C4-2B (cell line): ENCODE measurements at regions not wholly inside any gene's neighbourhood (a gene's known extent, or its start where the extent isn't known, plus 50 kb on each side); places are given as distances from the start of the nearest gene placed in this dataset.

Experiments used
- H3K27ac ChIP-seq: fragments of 450-650 bp; 2 replicates; pipeline ENCODE4 v1.5.1; 2017
- CTCF ChIP-seq: fragments of 450-650 bp; conservative IDR thresholded peaks from 2 replicates; pipeline ENCODE4 v1.5.1; 2017; ENCODE audit warnings: mild to moderate bottlenecking
- ZFX ChIP-seq: fragments of 450-650 bp; IDR thresholded peaks from 2 replicates; pipeline ENCODE4 v1.6.1; 2017

- no peak overlapping the region for H3K27ac ChIP-seq
- no peak for TF ChIP-seq ZFX
- no peak for TF ChIP-seq CTCF
These were observed 318.1 kb upstream of the SGCD start for GRCh38 chr5:156008844-156009243.

GRCh38 chr5:156009583-156009982, 317.4 kb upstream of the SGCD start:
- TF ChIP-seq CTCF (no peak), ZFX (no peak)
- no peak overlapping the region for H3K27ac ChIP-seq

GRCh38 chr5:156015137-156015536, 311.8 kb upstream of the SGCD start:
- TF ChIP-seq CTCF = peak; percentile 17; the same call in 1 of the 2 replicates
- no peak for TF ChIP-seq ZFX
- no peak overlapping the region for H3K27ac ChIP-seq

- TF ChIP-seq CTCF = no peak
- TF ChIP-seq ZFX = no peak
- H3K27ac ChIP-seq = no peak overlapping the region
These were observed 307.8 kb upstream of the SGCD start for GRCh38 chr5:156019130-156019529.

GRCh38 chr5:156019571-156020180, 307.3 kb upstream of the SGCD start:
- TF ChIP-seq ZFX (no peak), CTCF (no peak)
- H3K27ac ChIP-seq = no peak overlapping the region

- H3K27ac ChIP-seq = no peak overlapping the region
- no peak for TF ChIP-seq ZFX
These were observed 306.3 kb upstream of the SGCD start for GRCh38 chr5:156020647-156021046.

GRCh38 chr5:156021866-156022265, 305.1 kb upstream of the SGCD start:
- no peak overlapping the region for H3K27ac ChIP-seq
- no peak for TF ChIP-seq CTCF
- no peak for TF ChIP-seq ZFX

- no peak overlapping the region for H3K27ac ChIP-seq
- TF ChIP-seq ZFX = no peak
- no peak for TF ChIP-seq CTCF
These were observed 301.3 kb upstream of the SGCD start for GRCh38 chr5:156025656-156026055.
